ENCODE measurements at regions not wholly inside any gene's neighbourhood (a gene's known extent, or its start where the extent isn't known, plus 50 kb on each side); places are given as distances from the start of the nearest gene placed in this dataset.

- TF ChIP-seq POLR2A (IDR thresholded peaks at IDR 0.05; ENCODE audit: low read depth, low read length) = no peak
- no peak for TF ChIP-seq EZH2 (IDR thresholded peaks at IDR 0.05; ENCODE audit: borderline replicate concordance, low read depth, low read length, severe bottlenecking)
- no peak for TF ChIP-seq CTCF (IDR thresholded peaks at IDR 0.05; ENCODE audit: extremely low read depth in 1 of 2, insufficient read depth in 1 of 2, low read depth in 1 of 2, low read length in 2 of 2)
Observed at GRCh38 chr5:2622866-2623265, 128.6 kb downstream of the IRX2 start.

Data from endothelial cell of umbilical vein (primary cell).